WTC11 (cell line): ENCODE measurements at regions not wholly inside any gene's neighbourhood (a gene's known extent, or its start where the extent isn't known, plus 50 kb on each side); places are given as distances from the start of the nearest gene placed in this dataset.

Source experiments
- CTCF ChIP-seq: fragments of 200-600 bp; IDR thresholded peaks from 2 replicates; pipeline ENCODE4 v1.8.0; 2022; ENCODE audit warnings: antibody characterized with exemption
- NFYB ChIP-seq: sonication (generic); formaldehyde crosslinking; conservative IDR thresholded peaks from 2 replicates; pipeline ENCODE4 v1.8.0; 2022; ENCODE audit warnings: low read depth, missing genetic modification reagents
- RORB ChIP-seq: fragments of 250-450 bp; sonication (Bioruptor Pico); IDR thresholded peaks from 2 replicates; pipeline ENCODE4 v1.9.0; 2021; ENCODE audit warnings: mild to moderate bottlenecking

GRCh38 chr4:177124349-177125064 lies 185.2 kb upstream of the NEIL3 start:
- TF ChIP-seq CTCF (no peak), RORB (CRISPR knock-in tag) (no peak), NFYB (CRISPR knock-in tag) (no peak)
